H1 (cell line): ENCODE measurements at regions not wholly inside any gene's neighbourhood (a gene's known extent, or its start where the extent isn't known, plus 50 kb on each side); places are given as distances from the start of the nearest gene placed in this dataset.

Experiments used
- BCL11A ChIP-seq, 2 experiments: IDR thresholded peaks; one replicate each; pipeline ENCODE4 v1.6.1; 2011; ENCODE audit warnings: low read depth in 2 of 2, low read length in 2 of 2, mild to moderate bottlenecking in 2 of 2
- EZH2 ChIP-seq: fragments of 200-600 bp; sonication (generic); IDR thresholded peaks from 2 replicates; pipeline ENCODE4 v1.7.1; 2012; ENCODE audit warnings: low read depth, mild to moderate bottlenecking, moderate library complexity, low read length, inconsistent platforms; ENCODE audit not compliant: severe bottlenecking
- JUN ChIP-seq: IDR thresholded peaks from 2 replicates; pipeline ENCODE4 v1.6.1; 2011; ENCODE audit warnings: low read depth, mild to moderate bottlenecking, improper control_type of control experiment, low read length
- KDM4A ChIP-seq: IDR thresholded peaks from one replicate; pipeline ENCODE4 v1.7.1; 2012; ENCODE audit warnings: low read depth, mild to moderate bottlenecking, moderate library complexity, low read length, inconsistent platforms; ENCODE audit not compliant: severe bottlenecking
- POLR2A ChIP-seq, 2 experiments: IDR thresholded peaks; 1 replicate in 1 of 2; 2 replicates in 1 of 2; pipeline ENCODE4 v1.6.1; 2011; ENCODE audit warnings: low read depth in 2 of 2, low read length in 2 of 2, mild to moderate bottlenecking in 2 of 2; ENCODE audit errors: control extremely low read depth in 1 of 2
- POLR2AphosphoS5 ChIP-seq: IDR thresholded peaks from 2 replicates; pipeline ENCODE4 v1.6.1; 2011; ENCODE audit warnings: low read depth, low read length
- TCF12 ChIP-seq: IDR thresholded peaks from 2 replicates; pipeline ENCODE4 v1.6.1; 2011; ENCODE audit warnings: low read depth, mild to moderate bottlenecking, low read length
- TF ChIP-seq, protein P1 (sequence below): IDR thresholded peaks from 2 replicates; pipeline ENCODE4 v1.6.1; 2011; ENCODE audit warnings: low read length, improper control_type of control experiment

GRCh38 chr7:156002362-156003066 lies 190.3 kb upstream of the SHH start (continued):
- no peak for TF ChIP-seq POLR2AphosphoS5
- TF ChIP-seq EZH2, result no peak
- TF ChIP-seq POLR2A (IDR thresholded peaks at IDR 0.05; ENCODE audit: control extremely low read depth in 1 of 2, low read depth in 2 of 2, low read length in 2 of 2), result no peak
- TF ChIP-seq BCL11A (IDR thresholded peaks at IDR 0.05; ENCODE audit: low read depth in 2 of 2, low read length in 2 of 2), result no peak
- TF ChIP-seq JUN, result no peak
- no peak for TF ChIP-seq TCF12
- TF ChIP-seq KDM4A, result no peak
- TF ChIP-seq, protein P1, sequence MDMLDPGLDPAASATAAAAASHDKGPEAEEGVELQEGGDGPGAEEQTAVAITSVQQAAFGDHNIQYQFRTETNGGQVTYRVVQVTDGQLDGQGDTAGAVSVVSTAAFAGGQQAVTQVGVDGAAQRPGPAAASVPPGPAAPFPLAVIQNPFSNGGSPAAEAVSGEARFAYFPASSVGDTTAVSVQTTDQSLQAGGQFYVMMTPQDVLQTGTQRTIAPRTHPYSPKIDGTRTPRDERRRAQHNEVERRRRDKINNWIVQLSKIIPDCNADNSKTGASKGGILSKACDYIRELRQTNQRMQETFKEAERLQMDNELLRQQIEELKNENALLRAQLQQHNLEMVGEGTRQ, result no peak
